Prostate gland (tissue), 2 donors: ENCODE measurements at regions not wholly inside any gene's neighbourhood (a gene's known extent, or its start where the extent isn't known, plus 50 kb on each side); places are given as distances from the start of the nearest gene placed in this dataset.
A peak's percentile ranks its signal among the peaks of the same experiment; 100 is the strongest.

ENCODE experiments used
- DNase-seq: peaks from one replicate; pipeline ENCODE4 v3.0.0-alpha.2; 2019; ENCODE audit warnings: low spot score
- H3K27ac ChIP-seq, 2 donors: fragments of 200-600 bp; sonication (generic); 2 replicates each; pipeline ENCODE4 v1.5.1; 2017 to 2019
- H3K27me3 ChIP-seq: fragments of 200-600 bp; sonication (generic); replicated peaks from 2 replicates; pipeline ENCODE4 v1.5.1; 2019; ENCODE audit not compliant: insufficient read depth
- H3K36me3 ChIP-seq, 2 donors: fragments of 200-600 bp; sonication (generic); 1 replicate in 1 of 2; 2 replicates in 1 of 2; pipeline versions ENCODE4 v1.5.1 to v1.8.1; 2017 to 2019
- H3K4me1 ChIP-seq: fragments of 200-600 bp; sonication (generic); replicated peaks from 2 replicates; pipeline ENCODE4 v1.5.1; 2019
- H3K4me3 ChIP-seq, 2 donors: fragments of 200-600 bp; sonication (generic); 2 replicates each; pipeline ENCODE4 v1.5.1; 2017 to 2019
- H3K9me3 ChIP-seq: fragments of 200-600 bp; sonication (generic); 2 replicates; pipeline ENCODE4 v1.5.1; 2017
- POLR2A ChIP-seq: fragments of 450-650 bp; IDR thresholded peaks from one replicate; pipeline ENCODE4 v1.6.1; 2016; ENCODE audit warnings: antibody characterized with exemption, mild to moderate bottlenecking
- POLR2AphosphoS5 ChIP-seq: sonication (generic); formaldehyde crosslinking; IDR thresholded peaks from one replicate; pipeline ENCODE4 v1.6.1; 2017; ENCODE audit warnings: antibody characterized with exemption
- WGBS: methylation state at CpG from one replicate; pipeline ENCODE4 v1.1.5; 2018; 5-methylcytosine and 5-hydroxymethylcytosine counted together
- intact Hi-C: fragments of 100-400 bp; cut with DNase I; formaldehyde crosslinking; loops from one replicate; pipeline ENCODE4 v1.14.2; 2022
- TF ChIP-seq, protein P1 (sequence below), 4 experiments: fragments of 200-600 bp in 2 of 4; fragments of 450-650 bp in 2 of 4; sonication (generic) in 2 of 4; IDR thresholded peaks; 1 replicate in 3 of 4; 2 replicates in 1 of 4; pipeline ENCODE4 v1.5.1; 2016 to 2019; ENCODE audit warnings: antibody characterized with exemption in 4 of 4, mild to moderate bottlenecking in 2 of 4, moderate library complexity in 2 of 4

- TF ChIP-seq POLR2AphosphoS5 (no peak), POLR2A (no peak)
- TF ChIP-seq, protein P1, sequence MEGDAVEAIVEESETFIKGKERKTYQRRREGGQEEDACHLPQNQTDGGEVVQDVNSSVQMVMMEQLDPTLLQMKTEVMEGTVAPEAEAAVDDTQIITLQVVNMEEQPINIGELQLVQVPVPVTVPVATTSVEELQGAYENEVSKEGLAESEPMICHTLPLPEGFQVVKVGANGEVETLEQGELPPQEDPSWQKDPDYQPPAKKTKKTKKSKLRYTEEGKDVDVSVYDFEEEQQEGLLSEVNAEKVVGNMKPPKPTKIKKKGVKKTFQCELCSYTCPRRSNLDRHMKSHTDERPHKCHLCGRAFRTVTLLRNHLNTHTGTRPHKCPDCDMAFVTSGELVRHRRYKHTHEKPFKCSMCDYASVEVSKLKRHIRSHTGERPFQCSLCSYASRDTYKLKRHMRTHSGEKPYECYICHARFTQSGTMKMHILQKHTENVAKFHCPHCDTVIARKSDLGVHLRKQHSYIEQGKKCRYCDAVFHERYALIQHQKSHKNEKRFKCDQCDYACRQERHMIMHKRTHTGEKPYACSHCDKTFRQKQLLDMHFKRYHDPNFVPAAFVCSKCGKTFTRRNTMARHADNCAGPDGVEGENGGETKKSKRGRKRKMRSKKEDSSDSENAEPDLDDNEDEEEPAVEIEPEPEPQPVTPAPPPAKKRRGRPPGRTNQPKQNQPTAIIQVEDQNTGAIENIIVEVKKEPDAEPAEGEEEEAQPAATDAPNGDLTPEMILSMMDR (IDR thresholded peaks at IDR 0.05), result no peak
- intact Hi-C loops, result no loop called here
- Histone ChIP-seq H3K4me1 (peaks cover 4% of the 10 kb centered on the region), H3K4me3 (no peak overlapping the region), H3K9me3 (no peaks in the 10 kb centered on the region), H3K36me3 (no peaks in the 10 kb centered on the region), H3K27ac (peak overlapping the region in 1 of 2 donors; percentile 41), H3K27me3 (no peaks in the 10 kb centered on the region)
- WGBS, result 59% methylated on average over 6 of the region's 6 CpGs
- DNase-seq, result no peak
These were observed 435.9 kb downstream of the DCDC2C start for GRCh38 chr2:4139316-4139715.

- no peaks in the 10 kb centered on the region for H3K27me3 ChIP-seq
- H3K4me1 ChIP-seq, result peaks cover 4% of the 10 kb centered on the region
- H3K36me3 ChIP-seq, result no peaks in the 10 kb centered on the region
- H3K27ac ChIP-seq, result peak overlapping the region in 1 of 2 donors; percentile 41
- peak; percentile 52 for TF ChIP-seq POLR2AphosphoS5
- TF ChIP-seq, protein P1 (IDR thresholded peaks at IDR 0.05), result no peak
- 24% methylated on average over 1 of the region's 1 CpG for WGBS
- H3K4me3 ChIP-seq, result no peak overlapping the region
- H3K9me3 ChIP-seq, result no peaks in the 10 kb centered on the region
- intact Hi-C loops, result no loop called here
- peak; percentile 15 for DNase-seq
These were observed 436.4 kb downstream of the DCDC2C start for GRCh38 chr2:4139731-4140130.

- intact Hi-C loops, result no loop called here
- Histone ChIP-seq H3K27me3 (no peaks in the 10 kb centered on the region), H3K4me1 (peaks cover 4% of the 10 kb centered on the region), H3K36me3 (no peaks in the 10 kb centered on the region), H3K27ac (peak overlapping the region in 1 of 2 donors; percentile 41), H3K9me3 (no peaks in the 10 kb centered on the region), H3K4me3 (no peak overlapping the region)
- TF ChIP-seq, protein P1 (IDR thresholded peaks at IDR 0.05), result no peak
- no peak for TF ChIP-seq POLR2AphosphoS5
- no peak for TF ChIP-seq POLR2A
- DNase-seq, result peak; percentile 20
- 31% methylated on average over 9 of the region's 9 CpGs for WGBS
These were observed 437.1 kb downstream of the DCDC2C start for GRCh38 chr2:4140281-4140970.

DNA sequence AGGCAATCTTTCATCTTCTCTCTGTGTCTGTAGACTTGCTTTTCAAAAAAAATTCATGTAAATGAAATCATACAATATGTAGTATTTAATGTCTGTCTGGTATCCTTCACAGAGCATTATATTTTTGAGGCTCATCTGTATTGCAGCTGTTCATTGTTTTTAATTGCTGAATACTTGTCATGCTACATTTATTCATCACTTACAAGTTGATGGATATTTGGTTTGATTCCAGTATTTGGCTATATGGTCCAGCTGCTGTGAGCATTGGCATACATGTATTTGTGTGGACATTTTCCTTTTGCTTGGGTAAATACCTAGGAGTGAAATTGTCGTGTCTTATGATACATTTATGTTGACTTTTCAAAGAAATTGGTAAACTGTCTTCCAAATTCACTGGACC is 441.4 kb downstream of the DCDC2C start:
- intact Hi-C loops, result no loop called here
- 65% methylated on average over 1 of the region's 1 CpG for WGBS
- DNase-seq, result no peak

More for the DNA sequence above, 441.4 kb downstream of the DCDC2C start:
- Histone ChIP-seq H3K4me3 (no peak overlapping the region), H3K27me3 (no peaks in the 10 kb centered on the region), H3K4me1 (no peaks in the 10 kb centered on the region), H3K27ac (no peak overlapping the region), H3K36me3 (no peaks in the 10 kb centered on the region), H3K9me3 (no peaks in the 10 kb centered on the region)
- TF ChIP-seq POLR2AphosphoS5 (no peak), POLR2A (no peak)
- TF ChIP-seq, protein P1 (IDR thresholded peaks at IDR 0.05), result no peak
